IMR-90 (cell line): ENCODE measurements at regions not wholly inside any gene's neighbourhood (a gene's known extent, or its start where the extent isn't known, plus 50 kb on each side); places are given as distances from the start of the nearest gene placed in this dataset.

Experiments
- ATAC-seq: fragments of 200-7000 bp; cut with Tn5 transposase; 2 replicates; pipeline ENCODE4 v1.9.1; 2020; ENCODE audit warnings: low read depth, mild to moderate bottlenecking, moderate library complexity
- BruUV-seq: library from RNA; stranded (reverse); fragments of 400-500 nt; replicated peaks from 2 replicates; lab custom pipeline; 2021; lab: Mats Ljungman, UMichigan
- CTCF ChIA-PET: fragments of 300-600 bp; formaldehyde crosslinking; extraction: SDS; loops from one replicate; lab custom pipeline; 2021; ENCODE audit warnings: antibody characterized with exemption; lab: Yijun Ruan, JAX
- POLR2A ChIA-PET: fragments of 300-600 bp; sonication (Branson Sonifier 250); formaldehyde crosslinking; loops from one replicate; lab custom pipeline; 2022; ENCODE audit warnings: antibody characterized with exemption; ENCODE audit not compliant: unreplicated experiment; lab: Charles Lee
- DNase-seq: peaks from one replicate; pipeline ENCODE4 v3.0.0; 2013
- H2AFZ ChIP-seq: replicated peaks from 2 replicates; pipeline ENCODE3; 2013; ENCODE audit warnings: low read length, mild to moderate bottlenecking; ENCODE audit not compliant: poor library complexity
- H2AK5ac ChIP-seq: 2 replicates; pipeline ENCODE4 v1.6.1; 2013; ENCODE audit warnings: low read depth, low read length, inconsistent platforms
- H2AK9ac ChIP-seq: replicated peaks from 2 replicates; pipeline ENCODE3; 2013; ENCODE audit warnings: mild to moderate bottlenecking, low read depth, low read length, moderate library complexity; ENCODE audit not compliant: poor library complexity
- H2BK120ac ChIP-seq: 2 replicates; pipeline ENCODE4 v1.6.1; 2013; ENCODE audit warnings: low read depth, low read length, inconsistent platforms
- H2BK15ac ChIP-seq: 3 replicates; pipeline ENCODE4 v1.6.1; 2013; ENCODE audit warnings: low read depth, low read length, inconsistent platforms
- H2BK20ac ChIP-seq: 2 replicates; pipeline ENCODE4 v1.6.1; 2013; ENCODE audit warnings: low read depth, mild to moderate bottlenecking, inconsistent platforms, low read length, moderate library complexity
- H2BK5ac ChIP-seq: 2 replicates; pipeline ENCODE4 v1.6.1; 2013; ENCODE audit warnings: mild to moderate bottlenecking, low read depth, low read length, inconsistent platforms; ENCODE audit not compliant: poor library complexity, severe bottlenecking
- H3K14ac ChIP-seq: replicated peaks from 2 replicates; pipeline ENCODE4 v1.6.1; 2013; ENCODE audit warnings: low read depth, low read length, inconsistent platforms
- H3K18ac ChIP-seq: 2 replicates; pipeline ENCODE4 v1.6.1; 2013; ENCODE audit warnings: low read depth, low read length, control low read depth
- H3K23ac ChIP-seq: 2 replicates; pipeline ENCODE4 v1.6.1; 2013; ENCODE audit warnings: low read depth, low read length, inconsistent platforms
- H3K27ac ChIP-seq: 2 replicates; pipeline ENCODE4 v1.5.1; 2013; ENCODE audit warnings: mild to moderate bottlenecking, control low read depth, low read length; ENCODE audit not compliant: insufficient read depth
- H3K27me3 ChIP-seq: 2 replicates; pipeline ENCODE4 v1.6.1; 2013; ENCODE audit warnings: low read length; ENCODE audit not compliant: control insufficient read depth, insufficient read depth
- H3K36me3 ChIP-seq: 2 replicates; pipeline ENCODE4 v1.6.1; 2013; ENCODE audit warnings: low read length, mixed read lengths; ENCODE audit not compliant: control insufficient read depth, insufficient read depth
- H3K4ac ChIP-seq: 2 replicates; pipeline ENCODE4 v1.6.1; 2013; ENCODE audit warnings: low read depth, low read length, inconsistent platforms
- H3K4me1 ChIP-seq: 2 replicates; pipeline ENCODE4 v1.6.1; 2013; ENCODE audit warnings: low read length, mixed read lengths; ENCODE audit not compliant: control insufficient read depth, insufficient read depth
- H3K4me2 ChIP-seq: 2 replicates; pipeline ENCODE4 v1.6.1; 2013; ENCODE audit warnings: low read depth, mild to moderate bottlenecking, control low read depth, low read length, moderate library complexity
- H3K4me3 ChIP-seq: 2 replicates; pipeline ENCODE4 v1.5.1; 2013; ENCODE audit warnings: low read depth, mild to moderate bottlenecking, control low read depth, low read length, moderate library complexity; ENCODE audit not compliant: insufficient read depth
- H3K56ac ChIP-seq: 2 replicates; pipeline ENCODE4 v1.6.1; 2013; ENCODE audit warnings: low read length, inconsistent platforms; ENCODE audit not compliant: insufficient read depth; ENCODE audit errors: extremely low read depth
- H3K79me1 ChIP-seq, 2 experiments: 2 replicates each; pipeline ENCODE4 v1.6.1; 2013; ENCODE audit warnings: low read length in 2 of 2, inconsistent platforms in 1 of 2, low read depth in 1 of 2
- H3K9ac ChIP-seq: 2 replicates; pipeline ENCODE4 v1.6.1; 2013; ENCODE audit warnings: low read depth, low read length, control low read depth
- H3K9me1 ChIP-seq: 2 replicates; pipeline ENCODE4 v1.6.1; 2013; ENCODE audit warnings: low read length, inconsistent platforms; ENCODE audit not compliant: insufficient read depth
- H3K9me3 ChIP-seq: 2 replicates; pipeline ENCODE4 v1.6.1; 2013; ENCODE audit warnings: low read length; ENCODE audit not compliant: control insufficient read depth, insufficient read depth
- H4K20me1 ChIP-seq: 2 replicates; pipeline ENCODE4 v1.6.1; 2013; ENCODE audit warnings: low read length, inconsistent platforms; ENCODE audit not compliant: insufficient read depth
- H4K5ac ChIP-seq: 2 replicates; pipeline ENCODE4 v1.6.1; 2013; ENCODE audit warnings: mild to moderate bottlenecking, low read depth, low read length, control low read depth
- H4K8ac ChIP-seq, 2 experiments: 2 replicates each; pipeline ENCODE4 v1.6.1; 2013; ENCODE audit warnings: low read depth in 2 of 2, low read length in 2 of 2, control low read depth in 1 of 2, inconsistent platforms in 1 of 2
- H4K91ac ChIP-seq: 2 replicates; pipeline ENCODE4 v1.6.1; 2013; ENCODE audit warnings: low read depth, low read length, inconsistent platforms; ENCODE audit not compliant: insufficient read depth
- CTCF ChIP-seq: conservative IDR thresholded peaks from 2 replicates; pipeline ENCODE4 v1.5.1; 2012; ENCODE audit warnings: mild to moderate bottlenecking, low read depth, low read length, improper control_type of control experiment
- RAD21 ChIP-seq: IDR thresholded peaks from 2 replicates; pipeline ENCODE4 v1.6.1; 2012; ENCODE audit warnings: low read length, improper control_type of control experiment
- RFX5 ChIP-seq: IDR thresholded peaks from 2 replicates; pipeline ENCODE4 v1.8.0; 2012; ENCODE audit warnings: low read depth, mild to moderate bottlenecking, low read length, moderate library complexity
- SMC3 ChIP-seq: fragments of 150-350 bp; IDR thresholded peaks from 2 replicates; pipeline ENCODE4 v1.6.1; 2016; ENCODE audit warnings: low read depth, mild to moderate bottlenecking, antibody characterized with exemption, low read length, moderate library complexity
- WGBS, 2 experiments: methylation state at CpG; one replicate each; pipeline versions ENCODE4 v1.1.5 to v1.1.7; 2013; ENCODE audit warnings: missing lambda C conversion rate in 2 of 2; ENCODE audit not compliant: insufficient read length in 1 of 2; ENCODE audit errors: extremely low coverage in 2 of 2; 5-methylcytosine and 5-hydroxymethylcytosine counted together
- dilution Hi-C: fragments of 300-500 bp; cut with HindIII; formaldehyde crosslinking; loops from one replicate; pipeline ENCODE4 v1.14.3; 2018; ENCODE audit warnings: low sequenced_read_pairs; ENCODE audit not compliant: unreplicated experiment
- in situ Hi-C: fragments of 300-500 bp; cut with MboI; formaldehyde crosslinking; loops from 3 replicates; pipeline ENCODE4 v1.14.3; 2019; ENCODE audit warnings: low sequenced_read_pairs, inconsistent platforms, mixed read lengths
- intact Hi-C: fragments of 100-400 bp; cut with micrococcal nuclease; formaldehyde crosslinking; loops from 2 replicates; pipeline ENCODE4 v1.10.0; 2022

GRCh38 chr4:127188847-127189246, 443.9 kb upstream of the INTU start:
- no peak overlapping the region for H3K4ac ChIP-seq
- no peaks in the 10 kb centered on the region for H3K4me1 ChIP-seq
- no peak overlapping the region for H4K5ac ChIP-seq
- H3K27ac ChIP-seq = no peak overlapping the region
- intact Hi-C loops (loop anchor here (1.0 to 5.0 kb wide), 3 partner anchors 212 to 413 kb away; no protein-coding TSS in a partner anchor), in situ Hi-C loops (no loop called here), dilution Hi-C loops (no loop called here)
- no CpG with 5 or more reads among the region's 1 CpG for WGBS, 2 experiments
- no TSS peak for BruUV-seq
- POLR2A ChIA-PET = no interaction called here
- H3K9ac ChIP-seq = no peak overlapping the region
- no peaks in the 10 kb centered on the region for H3K36me3 ChIP-seq
- CTCF ChIA-PET = interaction anchor here (1.3 kb wide), 1 partner anchor 9 kb away, joined by 3 read pairs; no protein-coding TSS in a partner anchor
- peak; percentile 25 for DNase-seq
- no peak overlapping the region for H2BK15ac ChIP-seq
- no peak overlapping the region for H3K18ac ChIP-seq
- no peak overlapping the region for H3K4me2 ChIP-seq
- no peak overlapping the region for H2BK5ac ChIP-seq
- no peaks in the 10 kb centered on the region for H3K9me3 ChIP-seq
- no peak overlapping the region for H3K14ac ChIP-seq
- no peaks in the 10 kb centered on the region for H3K9me1 ChIP-seq
- no peak for ATAC-seq
- no peak overlapping the region for H3K23ac ChIP-seq
- H4K91ac ChIP-seq = no peak overlapping the region
- H4K8ac ChIP-seq = no peak overlapping the region
- H2BK120ac ChIP-seq = no peak overlapping the region
- no peaks in the 10 kb centered on the region for H4K20me1 ChIP-seq
- no peak overlapping the region for H2AFZ ChIP-seq
- no peak overlapping the region for H2AK5ac ChIP-seq
- no peak overlapping the region for H2BK20ac ChIP-seq
- H3K79me1 ChIP-seq = no peaks in the 10 kb centered on the region
- H3K56ac ChIP-seq = no peak overlapping the region
- no peak overlapping the region for H3K4me3 ChIP-seq
- TF ChIP-seq CTCF (0 out of 2 replicates have a peak, but pooled peaks have one; percentile 23), SMC3 (0 out of 2 replicates have a peak, but pooled peaks have one; percentile 8), RFX5 (no peak), RAD21 (peak; percentile 44)
- H2AK9ac ChIP-seq = no peak overlapping the region
- no peaks in the 10 kb centered on the region for H3K27me3 ChIP-seq
